ENCODE measurements at regions not wholly inside any gene's neighbourhood (a gene's known extent, or its start where the extent isn't known, plus 50 kb on each side); places are given as distances from the start of the nearest gene placed in this dataset.
"Not testable (repeated sequence)": the region's sequence is repeated elsewhere in the genome, so short reads cannot be mapped to it uniquely, and the experiment has no call there.

DNA sequence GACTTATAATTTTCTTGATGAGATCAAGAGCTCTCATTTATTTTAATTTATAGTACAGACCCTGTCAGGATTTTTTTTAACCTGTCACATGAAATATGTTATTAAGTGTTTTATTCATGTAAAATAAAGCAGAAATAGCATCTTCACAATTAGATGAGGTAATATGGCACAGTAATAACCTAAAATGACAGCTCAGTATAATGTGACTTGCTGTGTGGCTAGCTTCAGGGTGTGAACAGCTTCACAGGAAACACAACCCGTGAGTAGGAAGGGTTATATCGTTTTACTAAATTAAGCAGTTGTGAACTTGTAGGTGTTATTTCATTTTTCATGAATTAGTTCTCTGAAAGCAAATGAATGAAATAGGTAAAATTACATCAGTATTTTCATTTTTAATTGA, 366.9 kb upstream of the CHORDC1 start:
- DNase-seq = no peak

DNA sequence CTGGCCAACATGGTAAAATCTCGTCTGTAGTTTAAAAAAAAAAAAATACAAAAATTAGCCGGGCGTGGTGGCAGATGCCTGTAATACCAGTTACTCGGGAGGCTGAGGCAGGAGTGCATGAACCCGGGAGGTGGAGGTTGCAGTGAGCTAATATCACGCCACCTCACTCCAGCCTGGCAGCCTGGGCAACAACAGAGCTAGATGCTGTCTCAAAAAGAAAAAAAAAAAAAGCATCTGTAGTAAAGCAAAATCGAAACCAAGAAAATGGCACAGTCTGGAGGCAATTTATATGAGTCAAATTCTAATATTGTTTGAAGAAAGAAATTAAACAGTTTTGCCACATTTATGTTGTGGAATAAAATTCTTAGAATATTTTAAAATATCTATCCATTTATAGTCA, 365.0 kb upstream of the CHORDC1 start:
- DNase-seq = no peak

DNA sequence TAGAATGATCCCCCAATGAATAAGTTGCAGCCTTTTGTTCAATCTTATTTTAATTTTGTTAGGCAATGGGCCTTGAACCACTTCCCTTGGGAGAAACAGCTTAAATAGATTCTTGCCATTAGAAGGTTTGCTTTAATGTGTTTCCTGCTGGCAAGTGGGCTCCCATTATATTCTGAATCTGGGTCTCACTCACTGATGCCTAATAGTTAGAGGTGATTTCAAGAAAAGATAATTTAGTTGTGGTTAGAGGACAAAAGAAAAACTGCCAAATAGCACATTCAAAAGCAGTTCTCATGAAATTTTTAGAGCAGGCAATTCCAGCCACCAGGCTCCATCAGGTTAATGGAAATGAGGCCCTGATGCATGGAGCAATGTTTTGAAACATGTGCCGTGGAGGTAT, 362.6 kb upstream of the CHORDC1 start:
- no peak for DNase-seq

DNA sequence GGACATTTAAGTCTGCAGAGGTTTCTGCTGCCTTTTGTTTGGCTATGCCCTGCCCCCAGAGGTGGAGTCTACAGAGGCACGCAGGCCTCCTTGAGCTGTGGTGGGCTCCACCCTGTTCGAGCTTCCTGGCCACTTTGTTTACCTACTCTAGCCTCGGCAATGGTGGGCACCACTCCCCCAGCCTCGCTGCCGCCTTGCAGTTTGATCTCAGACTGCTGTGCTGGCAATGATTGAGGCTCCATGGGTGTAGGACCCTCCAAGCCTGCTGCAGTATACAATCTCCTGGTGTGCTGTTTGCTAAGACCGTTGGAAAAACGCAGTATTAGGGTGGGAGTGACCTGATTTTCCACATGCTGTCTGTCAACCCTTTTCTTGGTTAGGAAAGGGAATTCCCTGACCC, 360.1 kb upstream of the CHORDC1 start:
- DNase-seq = not testable (repeated sequence)

DNA sequence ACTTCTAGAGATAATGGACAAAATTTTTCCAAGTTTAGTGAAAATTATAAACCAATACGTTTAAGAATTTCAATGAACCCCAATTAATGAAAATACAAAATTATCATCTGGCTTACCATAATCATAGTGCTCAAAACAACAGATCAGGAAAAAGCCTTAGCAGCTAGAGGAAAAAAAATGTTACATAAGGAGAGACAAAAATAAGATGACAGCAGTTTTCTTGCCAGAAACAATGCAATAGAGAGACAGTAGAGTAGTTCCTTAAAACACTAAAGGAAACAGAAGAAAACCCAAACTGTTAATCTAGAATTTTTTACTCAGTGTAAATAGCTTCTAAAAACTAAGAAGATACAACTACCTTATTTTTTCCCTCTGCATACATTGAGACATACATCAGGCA, 341.7 kb upstream of the CHORDC1 start:
- DNase-seq = no peak

DNA sequence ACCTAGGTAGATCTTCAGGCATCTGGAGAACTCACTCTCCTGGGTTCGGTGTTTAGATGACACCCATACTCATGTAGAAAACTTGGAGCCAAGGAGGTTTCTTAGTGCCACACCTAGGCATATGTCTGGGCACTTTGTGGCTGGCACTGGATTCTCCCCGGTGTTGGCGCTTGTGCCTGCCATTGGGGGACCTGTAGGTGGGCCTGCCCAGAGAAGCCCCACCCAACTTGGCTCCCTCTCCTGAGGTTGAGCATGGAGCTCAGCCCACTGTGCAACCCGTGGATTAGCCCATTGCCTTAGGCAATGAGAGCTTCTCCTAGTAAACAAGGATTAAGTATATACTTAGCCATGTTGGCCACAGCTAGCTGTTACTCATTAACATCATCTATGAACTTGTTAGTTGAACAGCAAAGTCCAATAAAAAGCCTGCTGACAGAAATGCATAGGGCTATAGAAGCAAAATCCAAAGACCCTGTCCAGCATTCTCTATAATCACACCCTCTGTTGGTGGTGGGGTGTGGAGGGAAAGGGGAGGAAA, 335.5 kb upstream of the CHORDC1 start:
- no peak for DNase-seq

DNA sequence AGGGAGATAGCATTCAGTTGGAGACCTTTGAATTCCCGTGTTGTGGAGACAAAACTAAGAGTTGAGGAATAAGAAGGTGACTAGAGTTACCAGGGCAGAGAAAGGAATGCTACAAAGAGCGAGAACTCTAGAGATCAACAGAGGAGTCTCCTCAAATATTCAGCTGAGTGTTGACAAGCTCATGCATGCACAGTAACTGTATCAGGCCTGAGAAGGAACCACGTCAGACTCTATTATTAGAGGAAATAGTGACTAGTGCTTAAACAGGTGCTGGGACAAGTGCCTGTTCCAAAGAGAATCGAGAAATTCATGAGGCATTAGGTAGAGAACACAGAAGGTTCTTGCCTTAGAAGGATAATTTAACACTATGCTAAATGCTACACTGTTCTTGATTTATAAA, 333.8 kb upstream of the CHORDC1 start:
- DNase-seq = peak; percentile 91

DNA sequence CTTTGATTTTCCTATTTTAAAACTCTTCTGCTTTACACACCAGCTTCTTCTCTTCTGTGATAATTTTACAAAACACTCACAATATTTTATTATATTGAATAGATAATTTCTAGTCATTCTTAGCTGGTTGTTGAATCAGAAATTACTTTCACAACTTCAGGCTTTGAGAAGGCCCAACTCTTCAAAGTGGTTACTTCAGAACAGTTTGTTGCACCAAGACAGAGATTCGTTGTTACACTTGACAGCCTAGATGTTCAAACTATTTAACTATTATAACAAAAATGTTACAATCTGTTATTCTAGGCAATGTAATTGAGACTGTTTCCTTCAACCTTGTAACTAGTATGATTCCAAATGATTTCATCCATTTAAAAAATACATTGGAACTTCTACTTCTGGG, 333.2 kb upstream of the CHORDC1 start:
- DNase-seq = no peak

DNA sequence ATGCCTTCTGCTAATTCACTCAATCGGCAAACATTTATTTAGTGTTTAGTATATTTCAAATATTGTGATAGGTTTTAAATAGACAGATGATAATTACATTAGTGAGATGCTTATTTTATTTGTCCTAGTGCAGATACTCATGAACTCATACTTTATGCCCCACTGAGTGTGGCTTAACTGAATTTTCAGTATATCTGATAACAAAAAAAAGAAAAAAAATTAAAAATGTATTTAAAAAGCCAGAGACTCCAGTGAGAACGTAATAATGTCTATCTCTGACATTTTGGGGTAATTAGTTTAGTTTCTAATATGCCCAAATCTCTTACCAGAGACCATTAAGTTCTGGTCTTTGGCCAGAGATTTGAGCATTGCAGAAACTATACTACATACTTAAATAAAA, 332.6 kb upstream of the CHORDC1 start:
- no peak for DNase-seq

DNA sequence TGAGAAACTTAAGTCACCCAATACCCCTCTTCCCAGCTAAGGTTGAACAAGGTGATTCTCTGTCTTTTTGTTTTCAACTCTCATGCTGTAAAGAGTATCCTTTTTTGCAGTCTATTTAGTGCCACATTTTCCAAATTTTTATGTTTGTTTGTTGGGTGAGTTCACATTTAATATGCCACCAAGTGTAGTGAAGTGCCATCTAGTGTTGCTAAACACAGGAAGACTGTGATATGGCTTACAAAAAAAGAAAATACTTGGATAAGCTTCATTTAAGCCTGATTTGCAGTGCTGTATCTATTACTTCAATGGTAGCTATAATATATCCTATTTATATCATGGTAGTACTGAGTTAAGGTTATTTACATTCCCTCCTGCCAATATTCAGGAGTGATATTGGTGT, 319.2 kb upstream of the CHORDC1 start:
- DNase-seq = no peak

DNA sequence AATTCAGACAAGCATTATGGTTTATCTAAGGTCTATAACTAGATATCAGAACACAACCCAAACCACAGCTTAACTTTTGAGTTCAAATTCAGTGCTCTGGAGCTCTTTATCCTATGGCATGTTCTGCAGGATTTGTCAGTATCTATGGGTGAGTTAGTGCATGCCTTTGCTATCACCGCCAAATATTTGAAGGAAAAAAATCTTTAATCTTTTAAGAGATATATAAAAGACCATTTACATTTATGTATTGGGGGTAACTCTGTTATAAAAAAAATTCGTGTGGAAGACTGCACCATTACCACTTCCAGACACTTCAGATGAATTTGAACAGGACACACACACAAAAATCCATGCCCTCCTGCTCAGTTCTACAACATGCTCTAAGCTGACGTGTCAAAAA, 313.5 kb upstream of the CHORDC1 start:
- DNase-seq = no peak

DNA sequence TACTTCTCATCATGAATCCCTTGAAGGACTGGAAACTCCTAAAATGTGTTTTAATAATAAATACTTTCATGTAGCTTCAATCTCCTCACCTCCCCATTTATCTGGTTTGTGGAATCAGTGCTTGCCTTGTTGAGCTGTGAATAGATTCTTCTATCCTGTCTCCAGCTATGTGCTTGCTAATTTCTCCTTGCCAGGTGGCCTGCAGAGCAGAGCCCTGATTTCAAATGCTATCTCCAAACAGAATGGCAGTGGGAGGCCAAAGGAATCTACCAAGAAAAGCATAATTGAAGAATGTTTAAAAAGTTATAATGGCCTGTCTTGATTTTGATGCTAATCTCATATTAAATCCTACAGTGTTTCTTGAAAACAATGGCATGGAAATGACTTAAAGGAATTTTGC, 309.3 kb upstream of the CHORDC1 start:
- DNase-seq = no peak

DNA sequence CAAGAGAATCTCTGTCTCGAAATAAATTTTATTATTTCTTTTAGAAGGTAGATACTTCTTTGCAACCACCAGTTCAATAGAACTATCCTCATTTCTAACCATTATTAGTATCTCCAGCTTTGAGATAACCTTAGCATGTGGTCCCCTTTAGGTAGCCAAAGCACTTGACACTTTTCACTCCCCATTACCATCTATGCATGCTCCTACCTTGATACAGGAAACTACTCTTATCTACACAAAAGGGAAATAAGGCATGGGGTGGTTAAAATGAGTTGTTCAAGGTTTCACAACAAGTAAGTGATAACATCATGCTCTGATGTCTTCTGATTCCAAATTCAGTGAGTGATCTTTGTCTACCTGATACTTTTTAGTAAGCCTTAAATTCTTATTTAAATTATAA, 308.2 kb upstream of the CHORDC1 start:
- no peak for DNase-seq

DNA sequence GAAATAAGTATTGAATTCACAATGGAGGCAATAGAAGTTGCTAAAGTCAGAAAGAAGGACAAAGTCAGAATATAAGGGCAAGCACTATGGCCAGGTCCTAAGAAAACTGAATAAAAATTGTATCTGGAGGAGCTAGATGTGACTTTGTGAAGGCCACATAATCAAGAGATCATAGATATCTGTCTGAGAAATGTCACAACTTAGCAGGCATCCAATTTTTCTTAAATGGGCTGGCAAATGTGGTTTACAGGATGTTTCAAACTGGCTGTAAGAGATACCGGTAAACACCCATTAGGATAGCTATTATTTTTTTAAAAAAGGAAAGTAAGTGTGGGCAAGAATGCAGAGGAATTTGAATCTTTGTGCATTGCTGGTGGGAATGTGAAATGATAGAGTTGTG, 303.1 kb upstream of the CHORDC1 start:
- no peak for DNase-seq

DNA sequence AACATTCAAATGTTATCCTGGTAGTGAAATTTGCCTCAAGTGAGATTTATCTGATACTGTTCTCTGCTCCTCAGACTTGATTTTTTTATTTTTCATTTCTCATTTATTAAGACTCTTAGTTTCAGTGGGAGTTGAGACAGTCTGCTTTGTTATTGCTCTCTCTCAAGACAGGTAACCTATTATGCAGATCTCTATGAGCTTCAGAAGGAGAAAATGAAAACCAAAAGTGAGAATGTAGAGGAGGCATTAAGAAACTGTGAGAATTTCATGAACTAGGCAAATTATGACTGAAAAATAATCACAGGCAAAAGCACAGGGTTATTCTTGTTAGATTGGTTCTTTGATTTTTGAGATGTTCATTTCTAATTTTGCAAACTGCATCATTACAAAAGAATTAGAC, 290.0 kb upstream of the CHORDC1 start:
- DNase-seq = no peak

DNA sequence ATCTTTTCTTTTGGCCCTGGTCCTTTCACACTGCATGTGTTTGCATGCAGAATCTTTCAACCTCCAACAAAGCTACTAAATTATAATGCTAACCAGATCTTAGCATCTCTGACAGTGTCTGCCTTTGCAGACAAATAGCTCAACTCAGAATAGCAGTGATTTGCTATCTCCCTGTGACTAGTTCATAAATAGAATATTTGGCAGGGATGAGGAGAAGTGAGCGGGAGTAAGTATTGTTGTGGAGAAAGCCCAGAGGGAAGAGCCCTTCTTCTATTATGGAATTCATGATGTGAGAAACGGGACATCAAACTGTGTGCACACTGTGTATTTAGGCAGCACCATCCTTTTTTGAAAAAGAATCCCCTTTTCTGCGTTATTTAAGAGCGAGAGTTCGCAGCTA, 288.0 kb upstream of the CHORDC1 start:
- DNase-seq = no peak

DNA sequence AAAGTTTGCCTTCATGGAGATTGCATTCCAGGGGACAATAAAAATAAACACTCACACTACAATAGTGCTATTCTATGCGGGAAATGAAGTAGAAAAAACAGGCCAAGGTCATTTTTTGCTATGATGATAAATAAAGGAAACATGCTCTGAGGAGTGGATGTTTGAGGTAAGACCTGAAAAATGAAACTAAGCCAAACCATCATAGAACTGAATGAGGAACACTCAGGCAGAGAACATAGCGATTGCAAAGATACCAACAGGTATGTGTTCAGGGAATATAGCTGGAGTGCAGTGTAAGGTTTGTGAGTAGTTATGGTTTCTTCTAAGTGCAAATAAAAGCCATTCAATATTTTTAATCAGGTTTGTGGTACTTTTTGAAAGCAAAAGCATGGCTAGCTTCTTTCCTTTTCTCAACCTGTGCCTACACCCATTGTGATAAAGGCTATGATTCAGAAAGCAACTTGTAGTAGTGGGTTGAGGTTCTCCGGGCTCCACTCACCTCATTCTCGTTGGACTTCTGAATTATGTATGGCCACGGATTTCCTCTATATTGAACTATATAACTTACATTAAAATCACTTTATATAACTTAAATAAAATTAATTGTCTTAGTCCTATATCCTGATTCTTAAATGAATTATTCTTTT, 278.2 kb upstream of the CHORDC1 start:
- DNase-seq = no peak

DNA sequence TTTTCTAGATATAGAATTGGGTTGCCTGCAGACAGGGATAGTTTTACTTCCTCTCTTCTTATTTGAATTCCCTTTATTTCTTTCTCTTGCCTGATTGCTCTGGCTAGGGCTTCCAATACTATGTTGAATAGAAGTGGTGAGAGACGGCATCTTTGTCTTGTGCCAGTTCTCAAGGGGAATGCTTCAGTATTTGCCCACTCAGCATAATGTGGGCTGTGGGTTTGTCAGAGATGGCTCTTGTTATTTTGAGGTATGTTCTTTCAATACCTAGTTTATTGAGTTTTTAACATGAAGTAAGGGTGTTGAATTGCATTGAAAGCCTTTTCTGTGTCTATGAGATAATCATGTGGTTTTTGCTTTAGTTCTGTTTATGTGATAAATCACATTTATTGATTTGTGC, 273.9 kb upstream of the CHORDC1 start:
- DNase-seq = no peak

DNA sequence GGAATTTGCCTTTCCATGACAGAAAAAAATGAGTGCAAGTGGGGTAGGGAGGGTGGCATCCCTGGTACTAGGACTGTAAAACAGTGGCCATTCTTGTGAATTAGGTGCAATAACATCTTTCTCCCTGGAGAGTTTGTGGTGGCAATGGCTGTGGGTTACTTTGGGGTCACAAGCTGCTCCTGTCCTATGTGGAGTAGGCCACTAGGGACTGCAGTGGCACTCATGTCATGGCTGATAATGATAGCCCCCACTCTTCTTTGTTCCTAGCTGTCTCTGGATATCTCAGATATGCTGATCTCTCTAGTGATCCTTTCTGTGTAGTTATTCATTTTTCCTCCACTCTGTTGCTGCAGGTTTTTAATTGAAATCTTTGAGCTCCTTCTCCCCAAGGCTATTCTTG, 270.5 kb upstream of the CHORDC1 start:
- no peak for DNase-seq

DNA sequence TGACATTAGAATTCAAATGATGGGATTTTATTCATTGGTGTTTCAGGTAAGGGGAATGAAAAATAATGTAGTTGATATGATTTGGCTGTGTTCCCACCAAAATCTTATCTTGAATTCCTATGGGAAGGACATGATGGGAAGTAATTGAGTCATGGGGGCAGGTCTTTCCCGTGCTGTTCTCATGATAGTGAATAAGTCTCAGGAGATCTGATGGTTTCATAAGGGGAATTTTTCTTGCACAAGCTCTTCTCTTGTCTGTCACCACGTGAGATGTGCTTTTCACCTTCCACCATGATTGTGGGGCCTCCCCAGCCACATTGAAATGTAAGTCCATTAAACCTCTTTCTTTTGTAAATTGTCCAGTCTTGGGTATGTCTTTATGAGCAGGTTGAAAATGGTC, 268.6 kb upstream of the CHORDC1 start:
- DNase-seq = no peak

DNA sequence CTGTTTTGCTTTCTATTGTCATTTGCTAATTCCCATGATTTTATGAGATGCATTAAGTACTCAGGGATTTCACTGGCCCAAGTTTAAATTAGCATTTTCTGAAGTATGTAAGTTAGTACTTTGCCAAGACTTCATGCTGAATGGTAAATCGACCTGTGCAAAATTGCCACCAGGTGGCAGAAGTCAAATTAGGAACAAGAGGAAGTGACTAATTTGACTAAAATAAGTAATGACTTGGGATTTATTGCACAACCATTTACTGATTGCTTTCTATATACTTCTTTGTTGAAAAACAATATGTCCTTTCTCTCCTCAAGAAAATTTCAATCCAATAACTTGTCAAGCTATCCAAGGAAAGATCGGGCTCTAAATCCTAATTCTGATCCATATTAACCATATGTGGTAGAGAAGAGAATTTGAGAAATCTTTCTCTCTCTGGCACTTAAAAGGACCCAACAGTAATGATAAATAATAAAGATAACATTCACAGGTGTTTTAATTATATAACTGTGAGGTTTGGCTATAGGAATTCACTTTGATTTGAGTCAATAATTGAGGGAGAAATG, 253.7 kb upstream of the CHORDC1 start:
- DNase-seq = peak; percentile 33

DNA sequence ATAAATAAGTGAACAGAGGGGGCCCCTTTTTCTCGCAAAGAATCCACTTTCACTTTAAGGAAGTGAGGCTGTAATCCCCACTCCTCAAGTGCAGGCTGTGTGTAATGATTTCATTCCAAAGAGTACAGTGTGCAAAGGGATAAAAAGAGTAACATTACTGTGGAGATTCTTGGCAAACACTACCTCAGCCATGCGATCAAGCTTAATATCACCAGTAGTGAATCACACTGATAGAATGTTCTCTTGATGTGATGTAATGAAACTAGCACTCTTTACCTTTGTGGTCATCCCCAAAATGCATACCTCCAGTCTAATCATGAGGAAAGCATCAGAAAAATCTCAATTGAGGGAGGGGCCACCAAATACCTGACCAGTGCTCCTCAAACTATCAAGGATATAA, 246.1 kb upstream of the CHORDC1 start:
- DNase-seq = no peak

DNA sequence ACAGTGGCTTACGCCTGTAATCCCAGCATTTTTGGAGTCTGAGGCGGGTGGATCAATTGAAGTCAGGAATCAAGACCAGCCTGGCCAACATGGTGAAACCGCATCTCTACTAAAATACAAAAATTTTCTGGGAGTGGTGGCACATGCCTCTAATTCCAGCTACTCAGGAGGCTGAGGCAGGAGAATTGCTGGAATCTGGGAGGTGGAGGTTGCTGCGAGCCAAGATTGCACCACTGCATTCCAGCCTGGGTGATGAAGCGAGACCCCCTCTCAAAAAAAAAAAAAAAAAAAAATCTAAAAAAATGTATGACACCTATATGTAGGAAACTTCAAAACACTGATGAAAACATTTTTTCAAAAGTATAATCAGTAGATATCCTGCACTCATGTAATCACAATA, 242.7 kb upstream of the CHORDC1 start:
- no peak for DNase-seq

DNA sequence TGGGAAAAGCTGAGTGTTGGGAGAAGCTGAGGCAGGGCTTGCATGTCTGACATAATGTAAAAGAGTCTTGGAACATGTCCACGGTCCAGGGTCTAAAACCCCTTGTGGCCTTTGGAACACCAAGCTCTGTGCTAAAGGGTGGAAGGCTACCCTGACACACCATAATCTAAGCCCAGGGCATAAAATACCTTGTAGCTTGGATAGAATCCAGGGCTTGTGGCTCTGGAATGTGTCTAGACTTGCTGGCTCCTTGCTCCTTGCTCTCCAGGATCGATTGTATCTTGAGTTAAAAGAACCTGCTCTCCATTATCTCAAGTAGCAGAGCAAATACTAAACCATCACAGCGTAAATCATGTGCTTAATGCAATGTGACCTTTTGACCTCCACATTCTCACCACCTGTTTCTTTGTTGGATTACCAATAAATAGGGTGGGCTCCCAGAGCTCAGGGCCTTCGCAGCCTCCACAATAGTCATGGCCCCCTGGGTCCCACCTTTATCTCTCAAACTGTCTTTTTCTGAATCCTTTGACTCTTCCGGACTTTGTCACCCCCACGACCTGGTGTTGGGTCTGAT, 232.6 kb upstream of the CHORDC1 start:
- DNase-seq = not testable (repeated sequence)

DNA sequence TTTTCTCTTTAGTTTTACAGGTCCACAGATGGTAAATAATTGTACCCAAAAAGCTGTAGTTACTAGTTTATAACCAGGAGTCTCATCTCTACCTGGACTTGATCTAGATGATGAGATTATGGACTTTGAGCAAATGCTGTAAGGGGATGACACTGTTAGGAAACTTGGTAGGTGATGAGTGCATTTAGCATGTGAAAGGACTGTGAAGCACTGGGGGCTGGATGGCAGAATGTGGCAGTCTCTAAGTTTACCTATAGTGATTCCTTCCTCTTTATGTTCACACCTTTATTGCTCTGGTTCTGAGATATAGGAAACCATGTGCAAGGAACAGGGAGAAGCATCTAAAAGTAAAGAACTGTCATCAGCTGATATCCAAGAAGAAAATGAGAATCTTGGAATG, 230.7 kb upstream of the CHORDC1 start:
- DNase-seq = no peak
